T-helper 2 cell treated with Interferon-gamma antibody and Interleukin-4, amounts not matched to agents 100 ng/mL and 5 ng/mL, for 36 hours (primary cell): ENCODE measurements at regions not wholly inside any gene's neighbourhood (a gene's known extent, or its start where the extent isn't known, plus 50 kb on each side); places are given as distances from the start of the nearest gene placed in this dataset.

Experiments
- intact Hi-C: fragments of 100-400 bp; cut with micrococcal nuclease; formaldehyde crosslinking; loops from one replicate; pipeline ENCODE4 v1.15.1; 2023

GRCh38 chr3:24595796-24596195 is 101.1 kb upstream of the THRB start:
- intact Hi-C loops, result no loop called here

- intact Hi-C loops, result no loop called here
Measured at GRCh38 chr3:24596626-24597025, 102.0 kb upstream of the THRB start.

- intact Hi-C loops, result no loop called here
Measured at GRCh38 chr3:24598695-24599470, 104.2 kb upstream of the THRB start.

GRCh38 chr3:24601066-24601939 is 106.7 kb upstream of the THRB start:
- intact Hi-C loops, result no loop called here

- intact Hi-C loops, result no loop called here
Measured at GRCh38 chr3:24604215-24604614, 109.6 kb upstream of the THRB start.

- intact Hi-C loops, result no loop called here
Measured at GRCh38 chr3:24605511-24606028, 110.9 kb upstream of the THRB start.

GRCh38 chr3:24607281-24607680 is 112.6 kb upstream of the THRB start:
- intact Hi-C loops, result no loop called here

GRCh38 chr3:24608701-24609390 is 114.2 kb upstream of the THRB start:
- intact Hi-C loops, result no loop called here

- intact Hi-C loops, result no loop called here
Measured at GRCh38 chr3:24614359-24614758, 119.7 kb upstream of the THRB start.

GRCh38 chr3:24615177-24615576 is 120.5 kb upstream of the THRB start:
- intact Hi-C loops, result no loop called here

- intact Hi-C loops, result no loop called here
Measured at GRCh38 chr3:24616110-24616829, 121.6 kb upstream of the THRB start.

GRCh38 chr3:24622138-24622537 is 127.5 kb upstream of the THRB start:
- intact Hi-C loops, result no loop called here

- intact Hi-C loops, result no loop called here
Measured at GRCh38 chr3:24622696-24623225, 128.1 kb upstream of the THRB start.

- intact Hi-C loops, result no loop called here
Measured at GRCh38 chr3:24623657-24624056, 129.0 kb upstream of the THRB start.

GRCh38 chr3:24624938-24625681 is 130.5 kb upstream of the THRB start:
- intact Hi-C loops, result no loop called here

- intact Hi-C loops, result no loop called here
Measured at GRCh38 chr3:24628523-24629258, 134.0 kb upstream of the THRB start.

- intact Hi-C loops, result no loop called here
Measured at GRCh38 chr3:24631481-24631880, 136.8 kb upstream of the THRB start.

- intact Hi-C loops, result no loop called here
Measured at GRCh38 chr3:24639061-24639460, 144.4 kb upstream of the THRB start.
